ENCODE measurements at regions not wholly inside any gene's neighbourhood (a gene's known extent, or its start where the extent isn't known, plus 50 kb on each side); places are given as distances from the start of the nearest gene placed in this dataset.
"Not testable (repeated sequence)": the region's sequence is repeated elsewhere in the genome, so short reads cannot be mapped to it uniquely, and the experiment has no call there.

GRCh38 chr3:176037636-176038035 lies 1159.6 kb downstream of the TBL1XR1 start:
- DNase-seq = no peak

- DNase-seq = no peak
Observed at GRCh38 chr3:176032043-176032442, 1165.2 kb downstream of the TBL1XR1 start.

GRCh38 chr3:176016203-176016602 lies 1157.1 kb downstream of the NAALADL2 start:
- DNase-seq = not testable (repeated sequence)

- DNase-seq = not testable (repeated sequence)
Observed at GRCh38 chr3:176015228-176015627, 1156.1 kb downstream of the NAALADL2 start.

GRCh38 chr3:176009256-176009655 lies 1150.1 kb downstream of the NAALADL2 start:
- no peak for DNase-seq

- no peak for DNase-seq
Observed at GRCh38 chr3:176005564-176005963, 1146.4 kb downstream of the NAALADL2 start.

- DNase-seq = no peak
Observed at GRCh38 chr3:175989161-175989560, 1130.0 kb downstream of the NAALADL2 start.

GRCh38 chr3:175988401-175988800 lies 1129.3 kb downstream of the NAALADL2 start:
- DNase-seq = no peak

GRCh38 chr3:175985781-175986180 lies 1126.6 kb downstream of the NAALADL2 start:
- DNase-seq = no peak

GRCh38 chr3:175983379-175983778 lies 1124.2 kb downstream of the NAALADL2 start:
- DNase-seq = no peak

- DNase-seq = no peak
Observed at GRCh38 chr3:175980486-175981090, 1121.5 kb downstream of the NAALADL2 start.

GRCh38 chr3:175977968-175978752 lies 1119.0 kb downstream of the NAALADL2 start:
- DNase-seq = no peak

GRCh38 chr3:175969456-175969855 lies 1110.3 kb downstream of the NAALADL2 start:
- no peak for DNase-seq

- no peak for DNase-seq
Observed at GRCh38 chr3:175965036-175965435, 1105.9 kb downstream of the NAALADL2 start.

GRCh38 chr3:175957427-175957826 lies 1098.3 kb downstream of the NAALADL2 start:
- no peak for DNase-seq

GRCh38 chr3:175956964-175957363 lies 1097.8 kb downstream of the NAALADL2 start:
- no peak for DNase-seq

- DNase-seq = no peak
Observed at GRCh38 chr3:175951047-175951694, 1092.0 kb downstream of the NAALADL2 start.

GRCh38 chr3:175948041-175948440 lies 1088.9 kb downstream of the NAALADL2 start:
- no peak for DNase-seq

- no peak for DNase-seq
Observed at GRCh38 chr3:175941352-175941751, 1082.2 kb downstream of the NAALADL2 start.

- DNase-seq = no peak
Observed at GRCh38 chr3:175940881-175941280, 1081.7 kb downstream of the NAALADL2 start.

- no peak for DNase-seq
Observed at GRCh38 chr3:175940243-175940642, 1081.1 kb downstream of the NAALADL2 start.

GRCh38 chr3:175937367-175937766 lies 1078.2 kb downstream of the NAALADL2 start:
- DNase-seq = not testable (repeated sequence)

GRCh38 chr3:175932586-175932985 lies 1073.5 kb downstream of the NAALADL2 start:
- DNase-seq = no peak

- no peak for DNase-seq
Observed at GRCh38 chr3:175919133-175919532, 1060.0 kb downstream of the NAALADL2 start.

Data from activated effector memory CD4-positive, alpha-beta T cell treated with Interleukin-2 at 50 U/mL for 16 hours (primary cell).